ENCODE measurements at regions not wholly inside any gene's neighbourhood (a gene's known extent, or its start where the extent isn't known, plus 50 kb on each side); places are given as distances from the start of the nearest gene placed in this dataset.

DNA sequence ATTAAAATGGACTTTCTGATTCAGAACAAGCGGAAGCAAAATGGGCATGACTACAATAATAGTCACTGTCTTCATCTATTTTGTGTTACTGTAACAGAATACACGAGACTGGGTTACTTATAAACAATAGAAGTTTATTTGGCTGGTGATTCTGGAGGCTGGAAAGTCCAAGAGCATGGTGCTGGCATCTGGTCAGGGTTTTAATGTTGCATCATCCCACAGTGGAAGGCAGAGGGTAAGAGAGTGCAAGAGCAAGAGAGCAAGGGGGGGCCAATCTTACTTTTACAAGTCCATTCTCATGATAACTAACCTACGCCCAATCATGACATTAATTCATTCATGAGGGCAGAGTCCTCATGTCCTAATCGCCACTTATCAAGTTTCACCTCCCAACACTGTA lies 189.2 kb downstream of the TOX3 start:
- peaks cover 15% of the 10 kb centered on the region for H3K9me3 Mint-ChIP-seq
- no peak overlapping the region for H3K4me3 ChIP-seq
- H3K4me2 ChIP-seq, result no peak overlapping the region

DNA sequence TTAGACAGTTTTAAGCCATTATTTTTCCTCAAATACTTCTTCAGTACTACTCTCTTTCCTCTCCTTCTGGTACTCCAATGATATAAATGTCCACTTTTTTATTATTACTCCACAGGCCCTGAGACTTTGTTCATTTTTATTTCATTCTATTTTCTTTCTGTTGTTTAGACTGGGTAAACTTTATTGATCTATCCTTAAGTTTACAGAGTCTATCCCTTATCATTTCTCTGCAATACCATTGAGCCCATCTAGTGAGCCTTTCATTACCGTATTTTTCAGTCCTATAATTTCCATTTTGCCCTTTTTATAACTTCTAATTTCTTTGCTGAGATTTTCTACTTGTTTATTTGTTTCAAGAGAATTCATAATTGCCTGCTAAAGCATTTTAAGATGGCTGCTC lies 193.7 kb downstream of the TOX3 start:
- Mint-ChIP-seq H3K27ac (no peak overlapping the region), H3K9me3 (peaks cover 15% of the 10 kb centered on the region), H3K4me3 (no peak overlapping the region), H3K4me1 (no peaks in the 10 kb centered on the region), H3K27me3 (ENCODE audit: insufficient read depth, low read depth, poor library complexity) (peaks cover 4% of the 10 kb centered on the region), H3K36me3 (ENCODE audit: low read depth) (peaks cover 7% of the 10 kb centered on the region; the same call in 2 of the 3 replicates)
- DNase-seq (ENCODE audit: low spot score) (no peak), ATAC-seq (no peak)
- Histone ChIP-seq H3K79me2 (replicated peaks; ENCODE audit: insufficient read depth) (no peaks in the 10 kb centered on the region), H3K9me2 (ENCODE audit: insufficient read depth) (peaks cover 14% of the 10 kb centered on the region), H3K27me3 (ENCODE audit: insufficient read depth) (no peaks in the 10 kb centered on the region), H3K4me1 (ENCODE audit: insufficient read depth) (no peaks in the 10 kb centered on the region), H3K36me3 (ENCODE audit: insufficient read depth) (no peaks in the 10 kb centered on the region), H3F3A (replicated peaks; ENCODE audit: low read depth) (no peaks in the 10 kb centered on the region), H3K4me2 (no peak overlapping the region), H4K20me1 (replicated peaks; ENCODE audit: insufficient read depth) (no peaks in the 10 kb centered on the region), H3K4me3 (no peak overlapping the region), H3K27ac (ENCODE audit: low read depth) (no peak overlapping the region), H2AFZ (no peak overlapping the region)
- TF ChIP-seq, protein P1, sequence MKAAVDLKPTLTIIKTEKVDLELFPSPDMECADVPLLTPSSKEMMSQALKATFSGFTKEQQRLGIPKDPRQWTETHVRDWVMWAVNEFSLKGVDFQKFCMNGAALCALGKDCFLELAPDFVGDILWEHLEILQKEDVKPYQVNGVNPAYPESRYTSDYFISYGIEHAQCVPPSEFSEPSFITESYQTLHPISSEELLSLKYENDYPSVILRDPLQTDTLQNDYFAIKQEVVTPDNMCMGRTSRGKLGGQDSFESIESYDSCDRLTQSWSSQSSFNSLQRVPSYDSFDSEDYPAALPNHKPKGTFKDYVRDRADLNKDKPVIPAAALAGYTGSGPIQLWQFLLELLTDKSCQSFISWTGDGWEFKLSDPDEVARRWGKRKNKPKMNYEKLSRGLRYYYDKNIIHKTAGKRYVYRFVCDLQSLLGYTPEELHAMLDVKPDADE (IDR thresholded peaks at IDR 0.05), result no peak
- no peak for TF ChIP-seq ZNF331 (CRISPR knock-in tag; IDR thresholded peaks at IDR 0.05; ENCODE audit: low read depth)
- TF ChIP-seq ZNF114 (CRISPR knock-in tag; IDR thresholded peaks at IDR 0.05), result no peak
- TF ChIP-seq POLR2AphosphoS5 (IDR thresholded peaks at IDR 0.05; ENCODE audit: low read depth), result no peak
- TF ChIP-seq STAT1 (IDR thresholded peaks at IDR 0.05; ENCODE audit: unreplicated experiment), result no peak
- no peak for TF ChIP-seq EZH2 (IDR thresholded peaks at IDR 0.05; ENCODE audit: low read depth, unreplicated experiment)
- TF ChIP-seq EZH2phosphoT487 (IDR thresholded peaks at IDR 0.05; ENCODE audit: unreplicated experiment), result no peak
- TF ChIP-seq, protein P2, sequence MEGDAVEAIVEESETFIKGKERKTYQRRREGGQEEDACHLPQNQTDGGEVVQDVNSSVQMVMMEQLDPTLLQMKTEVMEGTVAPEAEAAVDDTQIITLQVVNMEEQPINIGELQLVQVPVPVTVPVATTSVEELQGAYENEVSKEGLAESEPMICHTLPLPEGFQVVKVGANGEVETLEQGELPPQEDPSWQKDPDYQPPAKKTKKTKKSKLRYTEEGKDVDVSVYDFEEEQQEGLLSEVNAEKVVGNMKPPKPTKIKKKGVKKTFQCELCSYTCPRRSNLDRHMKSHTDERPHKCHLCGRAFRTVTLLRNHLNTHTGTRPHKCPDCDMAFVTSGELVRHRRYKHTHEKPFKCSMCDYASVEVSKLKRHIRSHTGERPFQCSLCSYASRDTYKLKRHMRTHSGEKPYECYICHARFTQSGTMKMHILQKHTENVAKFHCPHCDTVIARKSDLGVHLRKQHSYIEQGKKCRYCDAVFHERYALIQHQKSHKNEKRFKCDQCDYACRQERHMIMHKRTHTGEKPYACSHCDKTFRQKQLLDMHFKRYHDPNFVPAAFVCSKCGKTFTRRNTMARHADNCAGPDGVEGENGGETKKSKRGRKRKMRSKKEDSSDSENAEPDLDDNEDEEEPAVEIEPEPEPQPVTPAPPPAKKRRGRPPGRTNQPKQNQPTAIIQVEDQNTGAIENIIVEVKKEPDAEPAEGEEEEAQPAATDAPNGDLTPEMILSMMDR (conservative IDR thresholded peaks at IDR 0.05; ENCODE audit: low read depth in 2 of 2), result no peak
- TF ChIP-seq NANOG (IDR thresholded peaks at IDR 0.05; ENCODE audit: borderline replicate concordance), result no peak
- TF ChIP-seq, protein P3, sequence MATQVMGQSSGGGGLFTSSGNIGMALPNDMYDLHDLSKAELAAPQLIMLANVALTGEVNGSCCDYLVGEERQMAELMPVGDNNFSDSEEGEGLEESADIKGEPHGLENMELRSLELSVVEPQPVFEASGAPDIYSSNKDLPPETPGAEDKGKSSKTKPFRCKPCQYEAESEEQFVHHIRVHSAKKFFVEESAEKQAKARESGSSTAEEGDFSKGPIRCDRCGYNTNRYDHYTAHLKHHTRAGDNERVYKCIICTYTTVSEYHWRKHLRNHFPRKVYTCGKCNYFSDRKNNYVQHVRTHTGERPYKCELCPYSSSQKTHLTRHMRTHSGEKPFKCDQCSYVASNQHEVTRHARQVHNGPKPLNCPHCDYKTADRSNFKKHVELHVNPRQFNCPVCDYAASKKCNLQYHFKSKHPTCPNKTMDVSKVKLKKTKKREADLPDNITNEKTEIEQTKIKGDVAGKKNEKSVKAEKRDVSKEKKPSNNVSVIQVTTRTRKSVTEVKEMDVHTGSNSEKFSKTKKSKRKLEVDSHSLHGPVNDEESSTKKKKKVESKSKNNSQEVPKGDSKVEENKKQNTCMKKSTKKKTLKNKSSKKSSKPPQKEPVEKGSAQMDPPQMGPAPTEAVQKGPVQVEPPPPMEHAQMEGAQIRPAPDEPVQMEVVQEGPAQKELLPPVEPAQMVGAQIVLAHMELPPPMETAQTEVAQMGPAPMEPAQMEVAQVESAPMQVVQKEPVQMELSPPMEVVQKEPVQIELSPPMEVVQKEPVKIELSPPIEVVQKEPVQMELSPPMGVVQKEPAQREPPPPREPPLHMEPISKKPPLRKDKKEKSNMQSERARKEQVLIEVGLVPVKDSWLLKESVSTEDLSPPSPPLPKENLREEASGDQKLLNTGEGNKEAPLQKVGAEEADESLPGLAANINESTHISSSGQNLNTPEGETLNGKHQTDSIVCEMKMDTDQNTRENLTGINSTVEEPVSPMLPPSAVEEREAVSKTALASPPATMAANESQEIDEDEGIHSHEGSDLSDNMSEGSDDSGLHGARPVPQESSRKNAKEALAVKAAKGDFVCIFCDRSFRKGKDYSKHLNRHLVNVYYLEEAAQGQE (IDR thresholded peaks at IDR 0.05; ENCODE audit: unreplicated experiment), result no peak

More for the DNA sequence above, 189.2 kb downstream of the TOX3 start:
- Histone ChIP-seq H3K36me3 (ENCODE audit: insufficient read depth) (no peaks in the 10 kb centered on the region), H4K20me1 (replicated peaks; ENCODE audit: insufficient read depth) (no peaks in the 10 kb centered on the region), H3K4me1 (ENCODE audit: insufficient read depth) (no peaks in the 10 kb centered on the region), H2AFZ (no peak overlapping the region), H3K79me2 (replicated peaks; ENCODE audit: insufficient read depth) (no peaks in the 10 kb centered on the region), H3F3A (replicated peaks; ENCODE audit: low read depth) (no peaks in the 10 kb centered on the region), H3K9me2 (ENCODE audit: insufficient read depth) (peaks cover 28% of the 10 kb centered on the region), H3K27me3 (ENCODE audit: insufficient read depth) (no peaks in the 10 kb centered on the region), H3K27ac (ENCODE audit: low read depth) (no peak overlapping the region)
- H3K4me1 Mint-ChIP-seq, result no peaks in the 10 kb centered on the region
- peaks cover 7% of the 10 kb centered on the region; the same call in 2 of the 3 replicates for H3K36me3 Mint-ChIP-seq (ENCODE audit: low read depth)
- peaks cover 4% of the 10 kb centered on the region for H3K27me3 Mint-ChIP-seq (ENCODE audit: insufficient read depth, low read depth, poor library complexity)
- no peak overlapping the region for H3K4me3 Mint-ChIP-seq
- ATAC-seq (no peak), DNase-seq (ENCODE audit: low spot score) (no peak)
- TF ChIP-seq, protein P3 (IDR thresholded peaks at IDR 0.05; ENCODE audit: unreplicated experiment), result no peak
- no peak for TF ChIP-seq STAT1 (IDR thresholded peaks at IDR 0.05; ENCODE audit: unreplicated experiment)
- no peak overlapping the region for H3K27ac Mint-ChIP-seq
